Lower lobe of right lung (tissue), 2 donors: ENCODE measurements at regions not wholly inside any gene's neighbourhood (a gene's known extent, or its start where the extent isn't known, plus 50 kb on each side); places are given as distances from the start of the nearest gene placed in this dataset.

ENCODE experiments used
- ATAC-seq, 2 donors: fragments of 200-7000 bp; cut with Tn5 transposase; one replicate each; pipeline ENCODE4 v1.9.1; 2020 to 2022; ENCODE audit warnings: mild to moderate bottlenecking in 2 of 2, moderate library complexity in 2 of 2
- DNase-seq: peaks from one replicate; pipeline ENCODE4 v3.0.0-alpha.2; 2020
- H3K27ac ChIP-seq: fragments of 200-600 bp; one replicate; pipeline ENCODE4 v1.8.0; 2022
- H3K27me3 ChIP-seq: fragments of 200-600 bp; one replicate; pipeline ENCODE4 v1.8.0; 2022; ENCODE audit warnings: low read depth
- H3K36me3 ChIP-seq: fragments of 200-600 bp; one replicate; pipeline ENCODE4 v1.8.0; 2022; ENCODE audit warnings: mild to moderate bottlenecking
- H3K4me1 ChIP-seq: fragments of 200-600 bp; one replicate; pipeline ENCODE4 v1.8.0; 2022
- H3K4me3 ChIP-seq: fragments of 200-600 bp; one replicate; pipeline ENCODE4 v1.8.0; 2022; ENCODE audit warnings: mild to moderate bottlenecking
- H3K9me3 ChIP-seq: fragments of 200-600 bp; one replicate; pipeline ENCODE4 v1.8.0; 2022
- intact Hi-C: fragments of 100-400 bp; cut with DNase I; formaldehyde crosslinking; loops from one replicate; pipeline ENCODE4 v1.11.0; 2022
- TF ChIP-seq, protein P1 (sequence below): fragments of 200-600 bp; IDR thresholded peaks from one replicate; pipeline ENCODE4 v1.8.0; 2022; ENCODE audit warnings: antibody characterized with exemption, mild to moderate bottlenecking
- donor health status: DM: no; HTN: yes; CAD: no; lungs with severe emphysema.

DNA sequence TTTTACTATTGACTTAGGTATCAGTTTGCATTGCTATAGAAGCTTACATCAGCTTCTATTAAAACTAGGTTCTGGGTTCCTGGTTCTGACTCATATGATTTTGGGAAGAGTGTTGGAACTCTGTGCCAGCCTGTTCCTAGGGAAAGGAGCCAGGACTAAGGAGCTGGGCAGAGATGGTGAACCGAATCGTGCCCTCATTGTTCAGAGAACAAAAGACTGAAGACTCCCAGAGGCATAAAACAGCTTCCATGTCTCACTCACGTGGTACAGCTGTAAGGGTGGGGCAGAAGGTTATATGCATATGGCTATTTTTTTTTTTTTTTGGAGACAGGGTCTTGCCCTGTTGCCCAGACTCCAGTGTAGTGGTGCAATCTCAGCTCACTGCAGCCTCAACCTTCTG is 89.1 kb upstream of the THBS2 start:
- DNase-seq, result no peak
- intact Hi-C loops, result no loop called here
- H3K9me3 ChIP-seq, result no peaks in the 10 kb centered on the region
- TF ChIP-seq, protein P1, sequence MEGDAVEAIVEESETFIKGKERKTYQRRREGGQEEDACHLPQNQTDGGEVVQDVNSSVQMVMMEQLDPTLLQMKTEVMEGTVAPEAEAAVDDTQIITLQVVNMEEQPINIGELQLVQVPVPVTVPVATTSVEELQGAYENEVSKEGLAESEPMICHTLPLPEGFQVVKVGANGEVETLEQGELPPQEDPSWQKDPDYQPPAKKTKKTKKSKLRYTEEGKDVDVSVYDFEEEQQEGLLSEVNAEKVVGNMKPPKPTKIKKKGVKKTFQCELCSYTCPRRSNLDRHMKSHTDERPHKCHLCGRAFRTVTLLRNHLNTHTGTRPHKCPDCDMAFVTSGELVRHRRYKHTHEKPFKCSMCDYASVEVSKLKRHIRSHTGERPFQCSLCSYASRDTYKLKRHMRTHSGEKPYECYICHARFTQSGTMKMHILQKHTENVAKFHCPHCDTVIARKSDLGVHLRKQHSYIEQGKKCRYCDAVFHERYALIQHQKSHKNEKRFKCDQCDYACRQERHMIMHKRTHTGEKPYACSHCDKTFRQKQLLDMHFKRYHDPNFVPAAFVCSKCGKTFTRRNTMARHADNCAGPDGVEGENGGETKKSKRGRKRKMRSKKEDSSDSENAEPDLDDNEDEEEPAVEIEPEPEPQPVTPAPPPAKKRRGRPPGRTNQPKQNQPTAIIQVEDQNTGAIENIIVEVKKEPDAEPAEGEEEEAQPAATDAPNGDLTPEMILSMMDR, result no peak
- H3K36me3 ChIP-seq, result no peaks in the 10 kb centered on the region
- H3K4me3 ChIP-seq, result no peak overlapping the region
- H3K27ac ChIP-seq, result no peak overlapping the region
- H3K4me1 ChIP-seq, result no peaks in the 10 kb centered on the region
- H3K27me3 ChIP-seq, result no peaks in the 10 kb centered on the region
- ATAC-seq, result no peak

DNA sequence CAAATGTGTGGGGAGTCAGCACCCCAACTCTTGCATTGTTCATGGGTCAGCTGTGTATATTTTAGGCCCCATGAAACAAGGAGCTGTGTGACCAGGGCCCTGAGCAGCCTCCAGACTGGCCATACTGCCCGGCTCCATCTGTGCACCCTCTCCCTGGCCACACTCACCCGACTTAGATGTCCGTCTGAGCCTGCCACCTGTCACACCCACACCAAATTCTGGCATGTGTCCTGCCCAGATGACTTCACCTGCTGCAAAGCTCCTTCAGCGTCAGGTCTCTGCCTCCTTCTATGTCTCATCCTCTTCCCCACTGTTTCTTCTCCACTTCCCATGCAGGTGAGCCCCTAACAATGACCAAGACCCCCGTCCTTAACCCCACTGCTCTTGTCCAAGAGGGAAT is 88.1 kb upstream of the THBS2 start:
- intact Hi-C loops, result no loop called here
- H3K4me1 ChIP-seq, result no peaks in the 10 kb centered on the region
- ATAC-seq (no peak), DNase-seq (peak; percentile 23)
- no peaks in the 10 kb centered on the region for H3K27me3 ChIP-seq
- no peak overlapping the region for H3K27ac ChIP-seq
- no peaks in the 10 kb centered on the region for H3K36me3 ChIP-seq
- no peaks in the 10 kb centered on the region for H3K9me3 ChIP-seq
- no peak overlapping the region for H3K4me3 ChIP-seq
- TF ChIP-seq, protein P1, result no peak

DNA sequence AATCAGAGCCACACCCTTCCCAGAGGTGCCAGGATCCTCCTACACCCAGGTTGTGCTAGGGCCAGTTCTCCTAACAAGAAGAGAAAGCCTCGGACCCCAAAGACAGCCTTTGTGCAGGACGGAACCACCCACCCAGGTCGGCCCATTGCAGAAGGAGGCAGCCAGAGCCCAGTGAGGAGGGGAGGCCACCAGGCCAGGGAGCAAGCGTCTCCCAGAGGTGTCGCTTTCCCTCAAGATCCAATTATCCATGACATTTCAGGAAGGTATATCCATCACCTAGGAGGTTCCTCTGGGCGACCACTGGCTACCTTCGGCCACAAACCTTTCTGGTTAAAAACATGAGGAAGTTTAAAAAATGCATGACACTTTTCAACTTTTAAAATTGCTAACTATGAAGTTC is 87.4 kb upstream of the THBS2 start:
- ATAC-seq, result no peak

DNA sequence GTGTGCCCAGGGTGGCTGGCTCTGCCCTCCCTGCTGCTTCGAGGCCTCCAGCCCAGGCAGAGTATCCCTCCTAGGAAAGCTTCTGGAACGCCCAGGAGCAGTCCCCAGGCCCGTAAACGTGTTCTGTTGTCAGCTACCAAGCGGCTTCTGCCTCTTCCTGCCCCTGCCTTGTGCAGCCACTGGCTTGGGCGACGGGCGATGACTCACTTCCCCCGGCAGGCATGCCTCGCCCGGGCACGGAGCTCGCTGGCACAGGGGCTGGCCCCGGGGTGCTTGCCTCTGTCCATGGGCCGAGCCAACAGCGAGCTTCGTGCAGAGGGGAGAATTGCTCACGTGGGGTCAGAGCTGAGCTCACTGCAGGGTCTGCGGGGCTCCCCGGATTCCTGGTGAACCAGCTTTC is 86.7 kb upstream of the THBS2 start:
- H3K9me3 ChIP-seq, result no peaks in the 10 kb centered on the region
- ATAC-seq, result peak in 1 of 2 donors; percentile 25
- TF ChIP-seq, protein P1, result no peak
- peak; percentile 37 for DNase-seq
- H3K27ac ChIP-seq, result no peak overlapping the region
- H3K4me3 ChIP-seq, result no peak overlapping the region
- no peaks in the 10 kb centered on the region for H3K36me3 ChIP-seq
- no peaks in the 10 kb centered on the region for H3K27me3 ChIP-seq
- intact Hi-C loops, result no loop called here
- H3K4me1 ChIP-seq, result no peaks in the 10 kb centered on the region

More for the DNA sequence above, 87.4 kb upstream of the THBS2 start:
- intact Hi-C loops, result no loop called here
- no peak for DNase-seq
- Histone ChIP-seq H3K36me3 (no peaks in the 10 kb centered on the region), H3K27me3 (no peaks in the 10 kb centered on the region), H3K9me3 (no peaks in the 10 kb centered on the region), H3K4me1 (no peaks in the 10 kb centered on the region), H3K27ac (no peak overlapping the region), H3K4me3 (no peak overlapping the region)
- TF ChIP-seq, protein P1, result no peak

DNA sequence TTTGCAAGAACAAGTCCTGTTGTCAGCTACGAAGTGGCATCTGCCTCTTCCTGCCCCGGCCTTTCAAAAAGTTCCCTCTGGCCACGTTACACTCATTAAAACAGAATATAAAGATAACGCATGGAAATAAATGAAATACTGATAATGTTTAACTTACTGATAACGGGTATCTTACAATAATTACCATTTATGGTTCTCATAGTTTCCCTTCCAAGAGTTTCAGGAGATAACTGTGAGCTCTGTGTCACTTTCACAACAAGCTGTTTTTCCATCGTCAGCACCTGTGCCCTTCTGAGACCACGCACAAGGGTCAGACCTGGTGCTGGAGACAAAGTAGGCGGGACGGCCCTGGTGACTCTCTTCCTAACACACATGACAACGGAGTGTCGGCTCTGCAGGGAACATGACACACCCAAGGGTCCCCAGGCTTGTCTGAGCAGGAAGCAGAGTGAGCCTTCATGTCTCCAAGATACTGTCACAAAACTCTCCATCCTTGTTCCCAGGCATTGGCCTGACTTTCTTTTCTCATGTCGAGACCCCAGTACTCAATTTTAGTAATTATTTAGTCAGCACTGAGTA is 86.2 kb upstream of the THBS2 start:
- H3K4me1 ChIP-seq, result no peaks in the 10 kb centered on the region
- ATAC-seq (no peak), DNase-seq (no peak)
- no peaks in the 10 kb centered on the region for H3K36me3 ChIP-seq
- H3K27me3 ChIP-seq, result no peaks in the 10 kb centered on the region
- no peak overlapping the region for H3K27ac ChIP-seq
- H3K9me3 ChIP-seq, result no peaks in the 10 kb centered on the region
- TF ChIP-seq, protein P1, result no peak
- H3K4me3 ChIP-seq, result no peak overlapping the region
- intact Hi-C loops, result no loop called here
